Activated CD4-positive, alpha-beta memory T cell treated with anti-CD3 and anti-CD28 coated beads for 36 hours (primary cell): ENCODE measurements at regions not wholly inside any gene's neighbourhood (a gene's known extent, or its start where the extent isn't known, plus 50 kb on each side); places are given as distances from the start of the nearest gene placed in this dataset.

ENCODE experiments used
- CTCF ChIA-PET: fragments of 350-600 bp; sonication (Branson Sonifier 250); formaldehyde crosslinking; loops from one replicate; lab custom pipeline; 2021; ENCODE audit warnings: antibody characterized with exemption, inconsistent platforms; lab: Charles Lee
- POLR2A ChIA-PET: fragments of 350-600 bp; sonication (Branson Sonifier 250); formaldehyde crosslinking; loops from one replicate; lab custom pipeline; 2021; ENCODE audit warnings: antibody characterized with exemption; lab: Charles Lee
- DNase-seq: peaks from one replicate; pipeline ENCODE4 v3.0.0-alpha.2; 2020
- H3K27ac Mint-ChIP-seq: one replicate; pipeline ENCODE4 v1.8.0; 2021; ENCODE audit warnings: mixed read lengths
- H3K27me3 Mint-ChIP-seq: one replicate; pipeline ENCODE4 v1.8.0; 2021; ENCODE audit warnings: mixed read lengths
- H3K36me3 Mint-ChIP-seq: one replicate; pipeline ENCODE4 v1.8.0; 2021; ENCODE audit warnings: mixed read lengths
- H3K4me1 Mint-ChIP-seq: one replicate; pipeline ENCODE4 v1.8.0; 2021; ENCODE audit warnings: low read depth, mixed read lengths
- H3K4me3 Mint-ChIP-seq: one replicate; pipeline ENCODE4 v1.8.0; 2021; ENCODE audit warnings: mild to moderate bottlenecking, mixed read lengths
- H3K9me3 Mint-ChIP-seq: one replicate; pipeline ENCODE4 v1.8.0; 2021; ENCODE audit warnings: mixed read lengths
- intact Hi-C: fragments of 100-400 bp; cut with micrococcal nuclease; formaldehyde crosslinking; loops from one replicate; pipeline ENCODE4 v1.15.1; 2023

DNA sequence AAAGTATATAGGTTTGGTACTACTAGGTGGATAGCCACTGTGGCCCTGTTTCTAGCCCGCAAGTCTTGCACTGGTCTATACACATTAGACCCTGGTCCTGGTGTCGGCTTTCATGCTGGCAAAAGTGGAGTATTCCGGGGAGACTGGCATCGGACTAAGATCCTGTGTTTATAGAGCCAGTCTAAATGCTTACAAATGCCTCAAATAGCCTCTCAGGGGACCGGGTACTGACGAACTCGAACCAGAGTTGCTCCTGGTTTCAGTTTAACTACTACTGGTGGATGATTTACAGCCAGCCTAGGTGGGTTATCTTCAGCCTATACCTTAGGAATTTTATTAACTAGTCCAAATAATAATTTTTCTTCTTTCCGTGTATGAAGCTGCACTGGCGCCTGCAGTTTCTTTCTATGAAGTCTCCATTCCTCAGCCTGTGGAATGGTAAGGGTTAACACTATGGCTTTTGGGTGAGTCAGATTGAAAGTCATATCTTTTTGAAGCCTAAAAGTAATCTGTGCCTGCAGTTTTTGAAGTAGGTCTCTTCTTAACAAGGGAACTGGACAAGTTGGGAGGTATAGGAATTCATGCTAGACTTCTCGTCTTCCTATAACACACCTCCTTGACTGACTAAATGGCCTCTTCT, 51.3 kb downstream of the OR10H4 start:
- DNase-seq = no peak
- peaks cover 8% of the 10 kb centered on the region for H3K9me3 Mint-ChIP-seq
- H3K4me1 Mint-ChIP-seq = peaks cover 27% of the 10 kb centered on the region
- H3K27me3 Mint-ChIP-seq = no peaks in the 10 kb centered on the region
- H3K4me3 Mint-ChIP-seq = no peak overlapping the region
- intact Hi-C loops = no loop called here
- H3K36me3 Mint-ChIP-seq = no peaks in the 10 kb centered on the region
- H3K27ac Mint-ChIP-seq = no peak overlapping the region
- ChIA-PET POLR2A (no interaction called here), CTCF (interaction anchor here (1.0 kb wide), 1 partner anchor 163 kb away, joined by 3 read pairs; no protein-coding TSS in a partner anchor)

DNA sequence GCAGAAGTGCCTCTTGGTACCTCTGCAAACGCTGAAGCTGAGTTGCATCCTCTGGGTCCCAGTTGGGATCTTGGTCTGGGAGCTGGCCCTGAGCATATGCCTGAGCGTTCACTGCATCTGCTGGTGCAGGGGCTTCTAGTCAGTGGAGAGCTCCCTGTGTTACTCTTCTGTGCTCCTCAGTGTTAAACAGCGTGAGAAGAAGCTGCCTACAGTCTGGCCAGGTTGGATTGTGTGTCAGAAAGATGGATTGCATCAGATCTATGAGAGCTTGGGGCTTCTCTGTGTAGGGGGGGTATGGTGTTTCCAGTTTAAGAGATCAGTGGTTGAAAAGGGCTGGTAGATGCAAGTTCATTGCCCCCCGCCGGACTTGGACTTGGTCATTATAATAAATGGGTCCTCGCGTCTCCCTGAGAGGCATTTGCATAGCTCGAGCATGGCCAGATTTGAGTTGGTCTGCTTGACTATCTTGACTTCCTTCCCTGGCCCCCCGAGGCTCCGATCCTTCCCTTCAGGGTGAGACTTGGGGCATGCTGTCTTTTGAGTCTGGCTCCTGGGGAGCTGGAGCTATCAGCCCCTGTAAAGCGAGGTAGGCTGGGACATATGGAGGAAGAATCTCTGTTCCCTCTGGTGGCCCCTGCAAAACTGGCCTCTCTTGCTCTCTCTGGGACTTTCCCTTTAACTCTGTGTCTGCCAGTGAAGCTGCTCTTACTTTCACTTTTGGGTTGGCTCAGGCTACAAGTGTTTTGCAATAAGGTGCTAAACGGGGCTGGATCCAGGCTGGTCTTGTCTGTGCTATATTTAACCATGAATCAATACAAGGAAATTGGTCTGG, 52.9 kb downstream of the OR10H4 start:
- Mint-ChIP-seq H3K4me1 (peaks cover 27% of the 10 kb centered on the region), H3K9me3 (peaks cover under 1% of the 10 kb centered on the region), H3K4me3 (peak overlapping the region; percentile 65), H3K27me3 (no peaks in the 10 kb centered on the region), H3K27ac (peak overlapping the region; percentile 70), H3K36me3 (no peaks in the 10 kb centered on the region)
- CTCF ChIA-PET = interaction anchor here (0.6 to 1.0 kb wide), 2 partner anchors 40 to 122 kb away, joined by 3 to 5 read pairs; no protein-coding TSS in a partner anchor
- DNase-seq = peak; percentile 61
- POLR2A ChIA-PET = interaction anchor here (1.1 kb wide), 1 partner anchor 165 kb away, joined by 3 read pairs; no protein-coding TSS in a partner anchor
- intact Hi-C loops = no loop called here

DNA sequence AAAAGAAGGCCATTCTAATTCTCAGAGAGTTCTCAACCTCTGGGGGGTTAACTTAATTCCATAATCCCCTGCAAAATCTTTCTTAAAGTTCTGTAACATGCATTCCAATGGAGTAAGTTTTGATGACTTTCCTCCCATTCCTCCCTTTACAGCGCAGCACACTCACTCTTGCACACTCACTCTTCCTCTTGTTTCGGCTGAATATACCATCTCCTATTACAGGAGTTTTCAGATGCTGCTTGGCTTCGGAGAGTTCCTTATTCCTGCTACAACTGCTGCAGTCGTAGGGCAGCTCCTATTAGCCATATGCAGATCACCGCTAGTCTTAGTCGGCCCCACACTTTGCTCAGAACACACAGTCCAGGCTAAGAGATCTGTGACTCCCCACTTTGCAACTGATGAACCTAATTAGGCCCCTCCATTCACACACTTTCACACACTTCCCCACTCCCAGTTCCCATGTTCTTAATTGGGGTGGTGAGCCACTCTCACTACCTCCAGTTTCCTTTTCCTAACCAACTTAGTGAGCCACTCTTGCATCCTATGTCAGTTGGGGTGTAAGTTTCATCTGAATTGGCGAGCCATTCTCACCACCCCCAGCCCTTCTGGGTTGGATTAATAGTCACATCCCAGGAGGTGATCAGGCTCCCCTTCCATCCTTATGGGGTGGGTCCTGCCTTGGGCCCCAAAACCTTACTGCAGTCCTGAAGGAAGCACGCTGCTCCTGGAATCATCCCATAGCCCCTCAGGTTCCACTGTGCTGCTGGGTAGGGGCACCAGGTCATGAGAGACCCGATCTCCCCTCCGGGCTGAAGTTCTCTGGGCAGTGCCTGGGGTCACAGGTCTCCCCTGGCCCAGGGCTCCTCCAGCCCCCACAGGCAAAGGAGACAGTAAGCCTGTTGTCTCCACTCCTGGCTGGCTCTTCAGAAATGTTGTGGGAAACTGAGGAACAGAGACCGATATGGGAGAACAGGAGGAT, 53.9 kb downstream of the OR10H4 start:
- no peak for DNase-seq
- H3K36me3 Mint-ChIP-seq = no peaks in the 10 kb centered on the region
- ChIA-PET CTCF (interaction anchor here (0.6 to 1.0 kb wide), 2 partner anchors 39 to 123 kb away, joined by 3 to 5 read pairs; no protein-coding TSS in a partner anchor), POLR2A (interaction anchor here (1.1 kb wide), 1 partner anchor 166 kb away, joined by 3 read pairs; no protein-coding TSS in a partner anchor)
- H3K9me3 Mint-ChIP-seq = no peaks in the 10 kb centered on the region
- intact Hi-C loops = no loop called here
- no peaks in the 10 kb centered on the region for H3K27me3 Mint-ChIP-seq
- H3K4me3 Mint-ChIP-seq = peak overlapping the region; percentile 65
- H3K4me1 Mint-ChIP-seq = peaks cover 27% of the 10 kb centered on the region
- no peak overlapping the region for H3K27ac Mint-ChIP-seq

DNA sequence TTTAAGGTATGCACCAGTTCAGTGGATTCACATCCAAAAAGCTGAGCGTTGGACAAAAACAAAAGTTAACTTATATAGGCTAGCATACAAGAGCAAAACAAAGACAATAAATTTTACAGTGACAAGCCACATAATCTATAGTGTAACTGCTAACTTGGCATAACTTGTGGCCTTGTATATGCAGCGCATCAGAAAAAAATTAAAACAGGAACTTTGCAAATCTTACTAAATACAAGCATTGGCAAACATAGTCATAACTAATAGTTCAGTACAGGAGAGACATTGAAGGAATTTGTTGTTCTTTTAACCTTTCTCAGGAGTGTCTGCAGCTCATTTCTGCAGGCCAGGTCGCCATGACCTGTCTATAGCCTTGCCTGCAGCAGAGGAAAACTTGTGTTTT, 54.6 kb downstream of the OR10H4 start:
- intact Hi-C loops = no loop called here
- H3K9me3 Mint-ChIP-seq = no peaks in the 10 kb centered on the region
- no peaks in the 10 kb centered on the region for H3K36me3 Mint-ChIP-seq
- no peak for DNase-seq
- H3K4me1 Mint-ChIP-seq = peaks cover 27% of the 10 kb centered on the region
- H3K27me3 Mint-ChIP-seq = no peaks in the 10 kb centered on the region
- POLR2A ChIA-PET = no interaction called here
- CTCF ChIA-PET = no interaction called here
- H3K4me3 Mint-ChIP-seq = no peak overlapping the region
- H3K27ac Mint-ChIP-seq = no peak overlapping the region

GRCh38 chr19:16005925-16006324, 57.1 kb downstream of the OR10H4 start:
- Mint-ChIP-seq H3K27me3 (no peaks in the 10 kb centered on the region), H3K4me3 (no peak overlapping the region), H3K27ac (no peak overlapping the region), H3K4me1 (peaks cover 19% of the 10 kb centered on the region), H3K36me3 (no peaks in the 10 kb centered on the region), H3K9me3 (no peaks in the 10 kb centered on the region)
- DNase-seq = no peak
- intact Hi-C loops = no loop called here
- ChIA-PET POLR2A (no interaction called here), CTCF (no interaction called here)

DNA sequence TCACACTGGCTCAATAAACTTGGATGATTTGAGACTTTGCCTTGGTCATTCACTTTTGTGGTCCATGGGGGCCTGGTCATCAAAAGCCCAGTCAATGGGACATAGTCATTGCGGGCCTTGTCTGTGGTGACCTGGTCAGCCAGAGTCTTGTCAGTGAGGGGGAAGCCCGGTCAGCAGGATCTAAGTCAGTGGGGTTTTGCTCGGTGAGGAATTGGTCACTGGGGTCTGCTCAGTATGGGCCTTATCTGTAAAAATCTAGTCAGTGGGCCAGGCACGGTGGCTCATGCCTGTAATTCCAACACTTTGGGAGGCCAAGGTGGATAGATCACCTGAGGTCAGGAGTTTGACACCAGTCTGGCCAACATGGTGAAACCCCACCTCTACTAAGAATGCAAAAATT, 63.7 kb upstream of the TPM4 start:
- ChIA-PET POLR2A (no interaction called here), CTCF (no interaction called here)
- Mint-ChIP-seq H3K27ac (no peak overlapping the region), H3K9me3 (no peaks in the 10 kb centered on the region), H3K4me3 (no peak overlapping the region), H3K36me3 (no peaks in the 10 kb centered on the region), H3K27me3 (no peaks in the 10 kb centered on the region), H3K4me1 (no peaks in the 10 kb centered on the region)
- intact Hi-C loops = no loop called here
- no peak for DNase-seq

GRCh38 chr19:16013181-16013850, 63.0 kb upstream of the TPM4 start:
- POLR2A ChIA-PET = no interaction called here
- Mint-ChIP-seq H3K9me3 (no peaks in the 10 kb centered on the region), H3K27me3 (no peaks in the 10 kb centered on the region), H3K36me3 (no peaks in the 10 kb centered on the region), H3K4me3 (no peak overlapping the region), H3K27ac (no peak overlapping the region), H3K4me1 (no peaks in the 10 kb centered on the region)
- intact Hi-C loops = no loop called here
- CTCF ChIA-PET = no interaction called here
- DNase-seq = no peak

GRCh38 chr19:16013851-16014840, 62.1 kb upstream of the TPM4 start:
- CTCF ChIA-PET = no interaction called here
- POLR2A ChIA-PET = no interaction called here

DNA sequence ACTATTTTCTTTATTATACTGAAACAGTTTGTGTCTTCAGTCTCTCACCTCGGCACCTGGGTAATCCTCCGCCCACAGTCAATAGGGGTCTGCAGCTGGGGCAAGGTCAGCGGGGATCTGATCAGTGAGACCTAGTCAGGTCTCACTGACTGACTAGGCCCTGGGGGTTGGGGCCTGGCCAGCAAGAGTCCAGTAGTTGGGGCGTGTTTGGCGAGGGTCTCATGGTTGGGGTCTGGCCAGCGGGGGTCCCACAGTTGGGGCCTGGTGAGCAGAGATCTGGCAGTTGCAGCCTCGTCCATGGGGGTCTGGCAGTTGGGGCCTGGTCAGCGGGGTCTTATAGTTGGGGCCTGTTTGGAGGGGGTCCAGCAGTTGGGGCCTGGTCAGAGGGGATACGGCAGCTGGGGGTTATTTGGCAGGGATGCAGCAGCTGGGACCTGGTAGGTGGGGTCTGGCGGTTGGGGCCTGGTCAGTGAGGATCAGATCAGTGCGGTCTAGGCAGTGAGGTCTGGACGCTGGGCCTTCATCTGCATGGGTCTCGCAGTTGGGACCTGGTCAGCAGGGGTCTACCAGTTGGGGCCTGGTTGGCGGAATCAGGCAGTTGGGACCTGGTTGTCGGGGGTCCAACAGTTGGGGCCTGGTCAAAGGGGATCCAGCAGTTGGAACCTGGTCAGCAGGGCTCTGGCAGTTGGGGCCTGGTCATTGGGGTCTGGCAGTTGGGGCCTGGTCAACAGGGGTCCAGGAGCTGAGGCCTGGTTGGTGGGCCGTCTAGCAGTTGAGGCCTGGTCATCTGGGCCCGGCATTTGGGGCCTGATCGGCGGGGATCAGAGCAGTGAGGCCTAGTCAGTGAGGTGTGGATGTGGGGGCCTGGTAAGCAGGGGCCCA, 61.1 kb upstream of the TPM4 start:
- Mint-ChIP-seq H3K4me1 (no peaks in the 10 kb centered on the region), H3K27ac (no peak overlapping the region), H3K4me3 (no peak overlapping the region), H3K36me3 (no peaks in the 10 kb centered on the region), H3K9me3 (no peaks in the 10 kb centered on the region), H3K27me3 (no peaks in the 10 kb centered on the region)
- ChIA-PET CTCF (no interaction called here), POLR2A (no interaction called here)
- peak; percentile 5 for DNase-seq
- intact Hi-C loops = no loop called here

More at GRCh38 chr19:16013851-16014840, 62.1 kb upstream of the TPM4 start:
- Mint-ChIP-seq H3K27me3 (no peaks in the 10 kb centered on the region), H3K9me3 (no peaks in the 10 kb centered on the region), H3K4me3 (no peak overlapping the region), H3K4me1 (no peaks in the 10 kb centered on the region), H3K36me3 (no peaks in the 10 kb centered on the region), H3K27ac (no peak overlapping the region)
- intact Hi-C loops = no loop called here
- DNase-seq = no peak

- Mint-ChIP-seq H3K27me3 (no peaks in the 10 kb centered on the region), H3K36me3 (no peaks in the 10 kb centered on the region), H3K4me1 (no peaks in the 10 kb centered on the region), H3K9me3 (no peaks in the 10 kb centered on the region), H3K4me3 (no peak overlapping the region), H3K27ac (no peak overlapping the region)
- ChIA-PET POLR2A (no interaction called here), CTCF (no interaction called here)
- intact Hi-C loops = no loop called here
- DNase-seq = no peak
These were observed 60.5 kb upstream of the TPM4 start for GRCh38 chr19:16015805-16016173.
